ENCODE measurements at regions not wholly inside any gene's neighbourhood (a gene's known extent, or its start where the extent isn't known, plus 50 kb on each side); places are given as distances from the start of the nearest gene placed in this dataset.

GRCh38 chr3:72698154-72698917 is 149.9 kb downstream of the SHQ1 start:
- ATAC-seq (peak; percentile 33), DNase-seq (no peak)
- intact Hi-C loops (cut with DNase I, micrococcal nuclease) = no loop called here

- DNase-seq = no peak
- intact Hi-C loops (cut with DNase I, micrococcal nuclease) = no loop called here
- no peak for ATAC-seq
Measured at GRCh38 chr3:72697717-72698116, 150.5 kb downstream of the SHQ1 start.

- intact Hi-C loops (cut with DNase I, micrococcal nuclease) = no loop called here
- DNase-seq = no peak
- no peak for ATAC-seq
Measured at GRCh38 chr3:72696815-72697214, 151.4 kb downstream of the SHQ1 start.

- no peak for ATAC-seq
- no peak for DNase-seq
- intact Hi-C loops (cut with DNase I, micrococcal nuclease) = no loop called here
Measured at GRCh38 chr3:72694398-72694797, 153.8 kb downstream of the SHQ1 start.

GRCh38 chr3:72692990-72693389 is 155.3 kb downstream of the SHQ1 start:
- DNase-seq (peak in 1 of 2 donors; percentile 16), ATAC-seq (peak; percentile 68)
- intact Hi-C loops (cut with DNase I, micrococcal nuclease) = no loop called here

- ATAC-seq = no peak
- intact Hi-C loops (cut with DNase I, micrococcal nuclease) = no loop called here
- no peak for DNase-seq
Measured at GRCh38 chr3:72690629-72691028, 157.6 kb downstream of the SHQ1 start.

- ATAC-seq = peak; percentile 26
- DNase-seq = no peak
Measured at GRCh38 chr3:72682936-72683452, 165.3 kb downstream of the SHQ1 start.

GRCh38 chr3:72681598-72681997 is 166.6 kb downstream of the SHQ1 start:
- intact Hi-C loops (cut with DNase I, micrococcal nuclease) = no loop called here
- no peak for DNase-seq
- no peak for ATAC-seq

More at GRCh38 chr3:72682936-72683452, 165.3 kb downstream of the SHQ1 start:
- intact Hi-C loops (cut with DNase I, micrococcal nuclease) = no loop called here

- DNase-seq (no peak), ATAC-seq (no peak)
- intact Hi-C loops (cut with DNase I, micrococcal nuclease) = no loop called here
Measured at GRCh38 chr3:72680766-72681165, 167.5 kb downstream of the SHQ1 start.

GRCh38 chr3:72679540-72680198 is 168.6 kb downstream of the SHQ1 start:
- intact Hi-C loops (cut with DNase I, micrococcal nuclease) = no loop called here
- no peak for ATAC-seq
- no peak for DNase-seq

- intact Hi-C loops (cut with DNase I, micrococcal nuclease) = no loop called here
- ATAC-seq (peak; percentile 66), DNase-seq (no peak)
Measured at GRCh38 chr3:72678867-72679266, 169.4 kb downstream of the SHQ1 start.

GRCh38 chr3:72678380-72678779 is 169.9 kb downstream of the SHQ1 start:
- peak; percentile 40 for ATAC-seq
- intact Hi-C loops (cut with DNase I, micrococcal nuclease) = no loop called here
- DNase-seq = no peak

- ATAC-seq = no peak
- intact Hi-C loops (cut with DNase I, micrococcal nuclease) = no loop called here
- no peak for DNase-seq
Measured at GRCh38 chr3:72675243-72675642, 173.0 kb downstream of the SHQ1 start.

GRCh38 chr3:72673011-72673771 is 175.1 kb downstream of the SHQ1 start:
- intact Hi-C loops (cut with DNase I, micrococcal nuclease) = no loop called here
- DNase-seq = no peak
- no peak for ATAC-seq

- intact Hi-C loops (cut with DNase I, micrococcal nuclease) = loop anchor here in 1 of 2 donors (10.0 kb wide), 1 partner anchor 156 kb away; no protein-coding TSS in a partner anchor
- ATAC-seq = no peak
- DNase-seq = no peak
Measured at GRCh38 chr3:72669224-72669623, 179.0 kb downstream of the SHQ1 start.

GRCh38 chr3:72666447-72666755 is 181.8 kb downstream of the SHQ1 start:
- ATAC-seq = no peak
- no peak for DNase-seq
- intact Hi-C loops (cut with DNase I, micrococcal nuclease) = loop anchor here in 1 of 2 donors (10.0 kb wide), 1 partner anchor 158 kb away; no protein-coding TSS in a partner anchor

GRCh38 chr3:72665701-72666446 is 182.4 kb downstream of the SHQ1 start:
- ATAC-seq (peak; percentile 83), DNase-seq (peak in 1 of 2 donors; percentile 79)
- intact Hi-C loops (cut with DNase I, micrococcal nuclease) = loop anchor here in 1 of 2 donors (10.0 kb wide), 1 partner anchor 159 kb away; no protein-coding TSS in a partner anchor

- ATAC-seq = no peak
- intact Hi-C loops (cut with DNase I, micrococcal nuclease) = loop anchor here in 1 of 2 donors (10.0 kb wide), 1 partner anchor 160 kb away; no protein-coding TSS in a partner anchor
- no peak for DNase-seq
Measured at GRCh38 chr3:72665103-72665502, 183.1 kb downstream of the SHQ1 start.

All from left colon (tissue), 2 donors.